HEK293 (cell line): ENCODE measurements at regions not wholly inside any gene's neighbourhood (a gene's known extent, or its start where the extent isn't known, plus 50 kb on each side); places are given as distances from the start of the nearest gene placed in this dataset.

Source experiments
- CTCF ChIP-seq: fragments of 450-650 bp; formaldehyde crosslinking; IDR thresholded peaks from 2 replicates; pipeline ENCODE4 v1.5.1; 2016; ENCODE audit warnings: missing biosample characterization, missing genetic modification characterization
- KLF17 ChIP-seq: fragments of 450-650 bp; formaldehyde crosslinking; IDR thresholded peaks from 2 replicates; pipeline ENCODE4 v1.5.1; 2016; ENCODE audit warnings: missing biosample characterization, missing genetic modification characterization
- SCRT2 ChIP-seq: fragments of 450-650 bp; formaldehyde crosslinking; IDR thresholded peaks from 2 replicates; pipeline ENCODE4 v1.5.1; 2016; ENCODE audit warnings: missing biosample characterization, missing genetic modification characterization
- TSHZ1 ChIP-seq: fragments of 450-650 bp; formaldehyde crosslinking; IDR thresholded peaks from 2 replicates; pipeline ENCODE4 v1.5.1; 2016; ENCODE audit warnings: missing biosample characterization, missing genetic modification characterization, borderline replicate concordance
- ZNF248 ChIP-seq: fragments of 450-650 bp; formaldehyde crosslinking; IDR thresholded peaks from 2 replicates; pipeline ENCODE4 v1.5.1; 2017; ENCODE audit warnings: missing biosample characterization, missing genetic modification characterization
- ZNF350 ChIP-seq: fragments of 450-650 bp; formaldehyde crosslinking; IDR thresholded peaks from 2 replicates; pipeline ENCODE4 v1.5.0; 2017; ENCODE audit warnings: missing biosample characterization, mild to moderate bottlenecking, missing genetic modification characterization
- ZNF548 ChIP-seq: fragments of 450-650 bp; formaldehyde crosslinking; IDR thresholded peaks from 2 replicates; pipeline ENCODE4 v1.5.1; 2016; ENCODE audit warnings: missing biosample characterization, missing genetic modification characterization

- no peak for TF ChIP-seq ZNF350 (tag by site-specific recombination)
- no peak for TF ChIP-seq ZNF548 (tag by site-specific recombination)
- TF ChIP-seq KLF17 (tag by site-specific recombination), result no peak
- no peak for TF ChIP-seq CTCF (tag by site-specific recombination)
- TF ChIP-seq SCRT2 (tag by site-specific recombination), result no peak
- no peak for TF ChIP-seq ZNF248 (tag by site-specific recombination)
- TF ChIP-seq TSHZ1, result no peak
Observed at GRCh38 chr20:10861090-10861489, 187.3 kb upstream of the JAG1 start.
